Subcutaneous abdominal adipose tissue (tissue), 5 donors: ENCODE measurements at regions not wholly inside any gene's neighbourhood (a gene's known extent, or its start where the extent isn't known, plus 50 kb on each side); places are given as distances from the start of the nearest gene placed in this dataset.

Experiments used
- H3K27ac ChIP-seq: one replicate; pipeline ENCODE4 v1.7.0; 2013; ENCODE audit warnings: low read depth, mild to moderate bottlenecking, inconsistent platforms, low read length, moderate library complexity
- H3K27me3 ChIP-seq, 5 donors: one replicate each; pipeline ENCODE4 v1.7.0; 2013; ENCODE audit warnings: low read length in 5 of 5, inconsistent platforms in 1 of 5; ENCODE audit not compliant: control insufficient read depth in 5 of 5, insufficient read depth in 4 of 5
- H3K36me3 ChIP-seq, 5 donors: one replicate each; pipeline ENCODE4 v1.7.0; 2013; ENCODE audit warnings: low read length in 5 of 5; ENCODE audit not compliant: control insufficient read depth in 5 of 5, insufficient read depth in 5 of 5
- H3K4me1 ChIP-seq, 5 donors: one replicate each; pipeline ENCODE4 v1.7.0; 2013; ENCODE audit warnings: low read length in 5 of 5, mild to moderate bottlenecking in 3 of 5, moderate library complexity in 1 of 5; ENCODE audit not compliant: control insufficient read depth in 5 of 5, insufficient read depth in 5 of 5
- H3K4me3 ChIP-seq, 5 donors: one replicate each; pipeline ENCODE4 v1.7.0; 2013; ENCODE audit warnings: low read length in 5 of 5, low read depth in 1 of 5
- H3K9ac ChIP-seq, 5 donors: one replicate each; pipeline ENCODE4 v1.7.0; 2013; ENCODE audit warnings: low read length in 5 of 5, mild to moderate bottlenecking in 4 of 5, moderate library complexity in 3 of 5
- H3K9me3 ChIP-seq, 5 donors: one replicate each; pipeline ENCODE4 v1.7.0; 2013; ENCODE audit warnings: low read length in 5 of 5; ENCODE audit not compliant: control insufficient read depth in 5 of 5
- donor health status: healthy.
- donor health status: healthy.
- donor health status: healthy.
- donor health status: healthy.
- donor health status: healthy.

DNA sequence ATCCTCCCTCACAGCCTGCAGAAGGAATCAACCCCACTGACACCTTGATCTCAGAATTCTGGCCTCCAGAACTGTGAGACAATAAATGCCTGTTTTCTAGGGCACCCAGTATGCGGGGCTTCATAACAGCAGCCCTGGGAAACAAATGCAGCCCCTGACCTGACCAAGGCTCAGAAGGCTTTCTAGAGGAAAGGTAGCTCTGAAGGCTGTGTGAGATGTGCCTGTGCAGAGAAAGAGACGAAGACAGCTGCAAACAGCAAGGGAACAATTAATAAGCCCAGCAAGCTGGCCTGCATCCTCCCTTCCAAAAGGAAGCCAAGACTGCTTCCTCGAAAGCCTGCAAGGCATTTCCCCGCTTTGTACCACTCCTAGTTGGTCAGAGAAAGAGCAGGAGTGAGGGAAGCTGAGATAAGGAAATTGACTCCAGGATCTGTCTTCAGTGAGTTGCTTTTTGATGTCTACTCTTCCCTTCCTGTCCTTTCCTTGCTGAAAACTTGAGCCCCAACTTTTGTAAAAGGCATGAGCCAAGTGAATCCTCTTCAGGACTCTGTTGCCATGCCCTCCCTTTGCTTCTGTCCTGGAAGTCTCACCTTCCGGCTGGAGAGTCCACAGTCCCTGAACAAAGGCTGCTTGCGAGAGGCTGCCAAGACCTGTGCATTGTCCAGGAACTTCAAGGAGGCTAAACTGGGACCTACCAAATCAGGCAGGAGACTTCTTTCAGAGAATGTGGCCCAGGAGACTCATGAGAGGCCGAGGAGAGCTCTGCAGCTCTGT, 71.2 kb upstream of the ARID5B start:
- Histone ChIP-seq H3K9me3 (peaks cover 0 to 5% (median 0%) of the 10 kb centered on the region in 5 donors), H3K9ac (no peak overlapping the region), H3K36me3 (no peaks in the 10 kb centered on the region), H3K27me3 (no peaks in the 10 kb centered on the region), H3K4me3 (peak overlapping the region in 3 of 5 donors; percentile 13 to 24 (median 14)), H3K4me1 (peaks cover 0 to 18% (median 10%) of the 10 kb centered on the region in 5 donors), H3K27ac (peak overlapping the region; percentile 15)

- Histone ChIP-seq H3K9me3 (peaks cover 0 to 5% (median 0%) of the 10 kb centered on the region in 5 donors), H3K4me1 (peaks cover 1 to 23% (median 11%) of the 10 kb centered on the region in 5 donors), H3K36me3 (no peaks in the 10 kb centered on the region), H3K27ac (peak overlapping the region; percentile 15), H3K27me3 (no peaks in the 10 kb centered on the region), H3K4me3 (peak overlapping the region in 2 of 5 donors; percentile 13 to 14), H3K9ac (no peak overlapping the region)
These were observed 70.6 kb upstream of the ARID5B start for GRCh38 chr10:61830846-61831273.

DNA sequence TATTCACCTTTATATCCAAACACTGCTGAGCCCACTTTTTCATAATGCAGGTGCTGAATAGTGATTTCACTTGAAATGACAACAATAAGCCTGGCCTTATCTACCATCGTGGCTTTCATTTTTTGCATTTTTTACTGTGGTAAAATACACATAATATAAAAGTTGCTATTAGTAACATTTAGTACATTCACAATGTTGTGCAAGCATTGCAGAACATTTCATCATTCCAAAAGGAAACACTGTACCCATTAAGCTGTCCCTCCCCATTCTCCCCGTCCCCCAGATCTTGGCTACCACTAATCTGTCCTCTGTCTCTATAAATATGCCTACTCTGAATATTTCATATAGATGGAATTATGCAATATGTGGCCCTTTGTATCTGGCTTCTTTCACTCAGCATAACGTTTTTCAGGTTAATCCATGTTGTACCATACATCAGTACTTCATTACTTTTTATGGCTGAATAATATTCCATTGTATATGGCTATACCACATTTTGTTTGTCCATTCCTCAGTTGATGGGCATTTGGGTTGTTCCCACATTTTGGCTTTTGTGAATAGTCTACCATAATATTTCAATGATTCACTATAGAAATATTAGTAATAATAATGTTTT, 68.5 kb upstream of the ARID5B start:
- Histone ChIP-seq H3K4me3 (no peak overlapping the region), H3K27ac (no peak overlapping the region), H3K4me1 (peaks cover 6 to 30% (median 23%) of the 10 kb centered on the region in 5 donors), H3K9me3 (peaks cover 0 to 5% (median 0%) of the 10 kb centered on the region in 5 donors), H3K36me3 (no peaks in the 10 kb centered on the region), H3K27me3 (no peaks in the 10 kb centered on the region), H3K9ac (no peak overlapping the region)

DNA sequence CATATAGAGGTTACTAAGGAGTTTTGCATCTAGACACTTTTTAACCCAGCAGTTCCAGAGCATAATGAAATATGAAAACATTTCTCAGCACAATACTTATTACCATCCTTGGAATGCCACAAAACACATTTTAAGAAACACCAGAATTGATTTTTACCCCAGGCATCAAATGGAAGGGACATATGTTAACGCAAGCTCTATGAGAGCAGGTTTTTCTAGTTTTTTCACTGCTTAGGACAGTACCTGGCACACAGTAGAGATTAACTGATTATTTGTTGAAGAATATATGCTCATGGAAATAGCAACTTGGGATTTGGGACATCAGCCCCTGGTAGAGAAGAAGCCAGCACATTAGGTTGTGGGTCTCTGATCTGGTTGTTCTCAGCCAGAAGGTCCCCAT, 67.0 kb upstream of the ARID5B start:
- Histone ChIP-seq H3K9ac (no peak overlapping the region), H3K4me3 (no peak overlapping the region), H3K27me3 (no peaks in the 10 kb centered on the region), H3K36me3 (no peaks in the 10 kb centered on the region), H3K9me3 (peaks cover 0 to 5% (median 0%) of the 10 kb centered on the region in 5 donors), H3K4me1 (peaks cover 6 to 33% (median 23%) of the 10 kb centered on the region in 5 donors), H3K27ac (no peak overlapping the region)

DNA sequence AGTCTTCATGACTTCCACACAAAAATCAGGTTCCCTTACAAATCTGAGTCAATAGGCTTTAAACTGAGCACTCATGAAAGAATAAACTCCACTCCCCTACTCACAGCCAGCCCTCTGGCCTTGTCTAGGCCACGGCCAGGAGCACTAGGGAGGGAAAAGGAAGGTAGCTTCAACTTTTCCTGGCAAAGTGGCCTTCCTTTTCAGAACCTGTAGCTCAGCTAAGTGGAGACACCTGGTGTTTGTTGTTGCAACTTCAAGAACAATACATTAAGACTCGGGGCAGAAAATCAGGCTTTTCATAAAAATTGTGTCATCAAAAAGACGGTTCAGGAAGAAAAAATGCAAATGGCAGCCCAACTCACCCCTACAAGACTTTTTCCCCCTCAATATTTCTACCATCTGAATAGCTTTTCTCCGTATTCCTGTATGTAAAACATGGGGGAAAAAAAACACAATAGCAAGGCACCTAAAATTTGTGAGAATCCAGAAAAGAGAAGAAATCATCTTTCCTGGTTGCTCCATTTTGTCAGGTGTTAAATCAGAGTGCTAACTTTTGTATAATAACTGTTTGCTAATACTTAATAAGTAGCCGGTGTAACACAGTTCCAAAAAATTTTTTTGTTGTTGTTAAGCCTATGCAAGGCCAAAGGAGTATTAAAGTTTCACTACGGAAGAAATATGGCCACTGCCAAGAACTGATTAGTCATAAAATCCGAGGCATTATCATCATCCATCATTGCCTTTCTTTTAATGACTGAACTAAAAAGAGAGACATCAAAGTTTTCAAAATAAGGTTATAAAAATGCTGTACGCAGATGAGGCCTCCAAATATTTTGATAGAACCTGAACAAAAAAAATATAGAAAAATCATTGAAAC, 66.2 kb upstream of the ARID5B start:
- no peak overlapping the region for H3K9ac ChIP-seq
- peaks cover 2 to 27% (median 18%) of the 10 kb centered on the region in 5 donors for H3K4me1 ChIP-seq

DNA sequence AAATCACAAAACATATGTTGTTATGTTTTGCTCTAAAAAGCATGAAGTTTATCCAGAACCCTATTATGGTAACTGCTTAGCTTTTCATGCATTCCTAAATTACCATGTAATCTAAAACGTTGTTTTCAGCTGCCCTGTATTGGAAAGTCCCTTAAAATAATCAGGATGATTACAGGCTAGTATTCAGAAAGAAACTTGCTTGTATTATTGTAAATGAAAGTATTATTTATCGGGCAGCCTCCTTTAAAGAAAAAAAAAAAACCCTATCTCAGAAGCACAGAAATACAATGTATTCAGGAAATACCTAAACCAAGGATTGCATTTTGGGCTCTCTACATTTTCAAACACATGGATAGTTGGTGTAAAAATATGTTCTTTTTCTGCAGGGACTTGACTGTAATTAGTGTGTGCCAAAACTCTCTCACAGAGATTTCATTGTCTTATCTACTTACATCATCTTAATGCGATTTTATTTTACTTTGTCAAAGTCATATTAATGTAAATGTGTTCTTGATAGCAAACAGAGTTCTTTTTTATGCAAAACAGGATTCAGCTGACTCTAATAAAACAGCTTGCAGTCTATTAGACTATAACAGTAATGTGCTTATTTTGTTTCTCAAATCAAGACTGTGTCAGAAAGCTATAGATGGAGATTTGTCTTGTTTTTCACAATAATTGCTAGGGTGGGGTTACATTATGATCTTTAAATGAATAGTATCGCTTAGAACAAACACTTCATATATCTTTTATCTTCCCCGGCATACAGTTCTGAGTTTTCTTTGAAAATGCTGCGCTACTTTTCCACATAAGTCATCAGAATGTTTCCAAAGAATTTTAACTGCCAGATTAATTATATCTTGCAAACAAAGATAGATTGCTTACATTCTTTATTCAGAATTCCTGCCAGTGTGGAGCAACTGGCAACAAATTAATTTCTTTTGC, 65.3 kb upstream of the ARID5B start:
- peak overlapping the region; percentile 48 for H3K27ac ChIP-seq
- no peaks in the 10 kb centered on the region for H3K36me3 ChIP-seq
- peaks cover 2 to 26% (median 14%) of the 10 kb centered on the region in 5 donors for H3K4me1 ChIP-seq
- H3K4me3 ChIP-seq = no peak overlapping the region
- peaks cover 0 to 2% (median 0%) of the 10 kb centered on the region in 5 donors for H3K9me3 ChIP-seq
- H3K9ac ChIP-seq = peak overlapping the region in 1 of 5 donors; percentile 16
- H3K27me3 ChIP-seq = no peaks in the 10 kb centered on the region

More for the DNA sequence above, 66.2 kb upstream of the ARID5B start:
- Histone ChIP-seq H3K9me3 (peaks cover 0 to 5% (median 0%) of the 10 kb centered on the region in 5 donors), H3K4me3 (no peak overlapping the region), H3K36me3 (no peaks in the 10 kb centered on the region), H3K27ac (peak overlapping the region; percentile 48), H3K27me3 (no peaks in the 10 kb centered on the region)

DNA sequence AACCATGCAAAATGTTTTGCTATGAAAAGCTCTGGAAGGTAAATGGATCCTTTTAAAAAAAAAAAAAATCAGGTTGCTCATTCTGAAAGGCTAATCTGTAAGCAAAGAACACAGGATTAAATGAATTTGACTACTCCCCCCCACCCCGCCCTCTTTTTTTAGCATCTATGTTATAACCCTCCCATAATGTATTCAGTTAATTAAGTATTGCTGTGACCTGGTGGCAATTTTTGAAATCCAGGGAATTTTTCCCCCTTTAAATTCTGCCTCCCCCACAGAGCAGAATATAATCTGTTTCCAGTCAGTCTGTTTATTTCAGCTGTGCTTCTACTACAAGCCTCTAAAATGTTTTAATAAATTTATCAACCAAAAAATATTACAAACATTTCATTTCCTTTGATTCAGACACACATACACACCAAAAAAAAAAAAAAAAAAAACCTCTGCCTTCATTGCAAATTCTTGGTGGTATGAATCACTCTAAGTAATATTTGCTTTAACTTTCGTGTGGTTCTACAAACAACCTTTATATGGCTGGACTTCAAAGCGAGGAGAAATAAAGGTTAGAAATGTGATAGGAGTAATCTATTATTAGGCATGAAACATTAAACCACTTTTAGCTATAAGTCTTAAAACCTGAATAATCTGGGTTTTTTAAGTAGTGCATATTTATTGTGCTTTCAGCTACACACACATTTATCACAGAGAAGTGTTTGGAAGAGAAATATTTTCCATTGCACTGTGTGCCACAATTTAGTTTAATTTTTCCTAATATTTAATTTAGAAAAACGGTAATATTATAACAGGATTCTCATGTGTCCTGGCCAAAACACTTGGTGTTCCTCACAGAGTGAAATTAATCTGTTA, 64.4 kb upstream of the ARID5B start:
- Histone ChIP-seq H3K27me3 (no peaks in the 10 kb centered on the region), H3K27ac (peak overlapping the region; percentile 48), H3K9me3 (no peaks in the 10 kb centered on the region), H3K9ac (peak overlapping the region in 2 of 5 donors; percentile 25 to 35), H3K4me3 (no peak overlapping the region), H3K36me3 (no peaks in the 10 kb centered on the region), H3K4me1 (peaks cover 2 to 26% (median 14%) of the 10 kb centered on the region in 5 donors)

- Histone ChIP-seq H3K9me3 (no peaks in the 10 kb centered on the region), H3K4me3 (no peak overlapping the region), H3K27me3 (no peaks in the 10 kb centered on the region), H3K9ac (peak overlapping the region in 2 of 5 donors; percentile 25 to 35), H3K36me3 (no peaks in the 10 kb centered on the region), H3K27ac (no peak overlapping the region), H3K4me1 (peaks cover 2 to 26% (median 14%) of the 10 kb centered on the region in 5 donors)
These were observed 63.7 kb upstream of the ARID5B start for GRCh38 chr10:61837755-61838171.
